Mucosa of descending colon (tissue), 3 donors: ENCODE measurements at regions not wholly inside any gene's neighbourhood (a gene's known extent, or its start where the extent isn't known, plus 50 kb on each side); places are given as distances from the start of the nearest gene placed in this dataset.

Experiments
- ATAC-seq: fragments of 200-7000 bp; cut with Tn5 transposase; one replicate; pipeline ENCODE4 v1.9.1; 2020; ENCODE audit warnings: mild to moderate bottlenecking, moderate library complexity
- DNase-seq, 3 donors: peaks; one replicate each; pipeline ENCODE4 v3.0.0-alpha.2; 2020
- H3K36me3 ChIP-seq: fragments of 200-600 bp; one replicate; pipeline ENCODE4 v1.8.0; 2021; ENCODE audit warnings: low read depth, mild to moderate bottlenecking
- H3K4me1 ChIP-seq: fragments of 200-600 bp; one replicate; pipeline ENCODE4 v1.8.0; 2021; ENCODE audit warnings: low read depth, mild to moderate bottlenecking
- H3K4me3 ChIP-seq: fragments of 200-600 bp; one replicate; pipeline ENCODE4 v1.8.0; 2021; ENCODE audit warnings: mild to moderate bottlenecking
- H3K9me3 ChIP-seq: fragments of 200-600 bp; one replicate; pipeline ENCODE4 v1.8.0; 2021; ENCODE audit warnings: mild to moderate bottlenecking
- CTCF ChIP-seq: fragments of 200-600 bp; IDR thresholded peaks from one replicate; pipeline ENCODE4 v1.8.0; 2022; ENCODE audit warnings: antibody characterized with exemption, mild to moderate bottlenecking
- intact Hi-C, 2 donors: fragments of 100-400 bp; cut with DNase I in 1 of 2; cut with micrococcal nuclease in 1 of 2; formaldehyde crosslinking; loops; one replicate each; pipeline versions ENCODE4 v1.11.0 to v1.11.1; 2022; cut with DNase I, micrococcal nuclease
- donor health status: DM: no; HTN: no; CAD: no; lungs with moderate emphysema.
- donor health status: DM: no; HTN: no; CAD: no.
- donor health status: DM: no; HTN: yes; CAD: no.

- H3K9me3 ChIP-seq = no peaks in the 10 kb centered on the region
- no peak overlapping the region for H3K4me3 ChIP-seq
- intact Hi-C loops = no loop called here
- ATAC-seq (no peak), DNase-seq (no peak)
- no peaks in the 10 kb centered on the region for H3K36me3 ChIP-seq
- H3K4me1 ChIP-seq = no peaks in the 10 kb centered on the region
- TF ChIP-seq CTCF = no peak
Observed at GRCh38 chr11:80626721-80627120, 1185.9 kb upstream of the TENM4 start.

GRCh38 chr11:80625563-80625962 lies 1184.7 kb upstream of the TENM4 start:
- intact Hi-C loops = no loop called here
- ATAC-seq = no peak
- no peak for TF ChIP-seq CTCF
- DNase-seq = no peak
- Histone ChIP-seq H3K9me3 (no peaks in the 10 kb centered on the region), H3K36me3 (no peaks in the 10 kb centered on the region), H3K4me1 (no peaks in the 10 kb centered on the region), H3K4me3 (no peak overlapping the region)

DNA sequence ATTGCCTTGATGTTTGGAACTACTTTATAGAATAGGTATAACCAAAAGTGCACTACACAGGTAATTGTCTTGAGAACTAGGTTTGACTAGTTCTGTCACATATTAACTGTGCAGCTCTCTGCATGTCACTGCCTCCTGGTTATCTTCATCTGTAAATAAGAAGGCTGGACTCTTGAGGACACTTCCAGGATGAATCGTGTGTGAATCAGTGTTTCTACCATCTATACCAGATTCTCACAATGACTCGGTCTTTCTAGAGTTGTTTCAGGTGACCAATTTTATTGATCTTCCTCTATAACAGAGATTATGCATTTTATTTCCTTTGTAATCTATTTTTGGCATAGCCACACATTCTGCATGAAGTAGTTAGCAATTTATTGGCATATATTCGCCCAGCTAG lies 1181.0 kb upstream of the TENM4 start:
- no peaks in the 10 kb centered on the region for H3K36me3 ChIP-seq
- TF ChIP-seq CTCF = no peak
- intact Hi-C loops = no loop called here
- H3K4me1 ChIP-seq = no peaks in the 10 kb centered on the region
- no peak overlapping the region for H3K4me3 ChIP-seq
- DNase-seq (no peak), ATAC-seq (peak; percentile 50)
- H3K9me3 ChIP-seq = no peaks in the 10 kb centered on the region

- no peak overlapping the region for H3K4me3 ChIP-seq
- no peaks in the 10 kb centered on the region for H3K36me3 ChIP-seq
- DNase-seq = no peak
- TF ChIP-seq CTCF = no peak
- intact Hi-C loops = no loop called here
- no peaks in the 10 kb centered on the region for H3K9me3 ChIP-seq
- H3K4me1 ChIP-seq = no peaks in the 10 kb centered on the region
- no peak for ATAC-seq
Observed at GRCh38 chr11:80620867-80621266, 1180.0 kb upstream of the TENM4 start.

- no peak for TF ChIP-seq CTCF
- DNase-seq (no peak), ATAC-seq (no peak)
- intact Hi-C loops = no loop called here
- Histone ChIP-seq H3K36me3 (no peaks in the 10 kb centered on the region), H3K9me3 (no peaks in the 10 kb centered on the region), H3K4me3 (no peak overlapping the region), H3K4me1 (no peaks in the 10 kb centered on the region)
Observed at GRCh38 chr11:80617156-80617555, 1176.3 kb upstream of the TENM4 start.

DNA sequence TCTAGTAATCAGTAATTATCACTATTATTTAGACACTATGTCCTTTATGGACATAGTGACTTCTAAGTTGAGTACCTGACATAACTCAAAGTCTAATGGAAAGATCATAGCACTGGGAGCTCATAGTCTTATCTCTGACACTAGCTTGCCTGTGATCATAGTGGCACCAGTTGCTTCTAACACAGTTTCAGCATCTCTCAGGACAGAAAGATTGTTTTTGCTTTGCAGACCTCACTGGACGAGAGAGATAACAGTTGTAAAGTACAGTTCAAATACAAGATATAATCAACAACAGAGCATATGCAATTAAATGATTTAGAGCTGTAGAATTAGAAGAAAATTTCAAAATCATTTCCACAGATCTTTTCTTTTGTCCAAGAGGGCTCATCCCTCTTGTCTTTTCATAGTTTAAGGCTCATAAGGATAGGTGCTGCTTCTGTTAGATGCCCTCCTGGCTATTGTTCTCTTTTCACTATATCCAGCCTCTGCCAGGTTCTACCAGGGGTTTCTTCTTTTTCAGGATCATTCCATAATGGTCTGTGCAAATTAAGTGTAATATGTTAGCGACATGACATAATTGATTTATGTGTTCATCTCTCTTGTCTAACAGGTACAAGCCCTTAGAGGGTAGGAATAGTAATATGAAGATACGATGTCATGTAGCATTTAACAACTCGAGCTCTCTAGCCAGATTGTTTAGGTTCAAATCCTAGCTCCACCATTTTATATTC lies 1175.4 kb upstream of the TENM4 start:
- ATAC-seq = no peak
- no peaks in the 10 kb centered on the region for H3K36me3 ChIP-seq
- no peak for DNase-seq
- intact Hi-C loops = no loop called here
- TF ChIP-seq CTCF = no peak
- no peaks in the 10 kb centered on the region for H3K9me3 ChIP-seq
- H3K4me1 ChIP-seq = no peaks in the 10 kb centered on the region
- no peak overlapping the region for H3K4me3 ChIP-seq
